H1 (cell line): ENCODE measurements at regions not wholly inside any gene's neighbourhood (a gene's known extent, or its start where the extent isn't known, plus 50 kb on each side); places are given as distances from the start of the nearest gene placed in this dataset.

ENCODE experiments used
- CTCF ChIA-PET: fragments of 300-600 bp; sonication (Branson Sonifier 250); formaldehyde crosslinking; loops from one replicate; lab custom pipeline; 2021; ENCODE audit not compliant: partially characterized antibody; lab: Charles Lee
- POLR2A ChIA-PET: fragments of 300-600 bp; sonication (Branson Sonifier 250); formaldehyde crosslinking; loops from one replicate; lab custom pipeline; 2021; ENCODE audit warnings: inconsistent platforms; ENCODE audit not compliant: partially characterized antibody; lab: Charles Lee
- DNase-seq, 2 experiments: peaks; one replicate each; pipeline versions ENCODE4 v3.0.0 to v3.0.0-alpha.2; 2010 to 2022; ENCODE audit warnings: low spot score in 2 of 2, low read depth in 1 of 2, mixed read lengths in 1 of 2
- FAIRE-seq: peaks from 2 replicates; lab custom pipeline; 2011; peaks lifted over from hg19 to GRCh38; lab: Jason Lieb, UNC
- H2AFZ ChIP-seq: 2 replicates; pipeline ENCODE4 v1.8.1; 2012; ENCODE audit warnings: low read length, inconsistent platforms
- H2AK5ac ChIP-seq: 2 replicates; pipeline ENCODE4 v1.6.1; 2013; ENCODE audit warnings: low read depth, low read length
- H2BK120ac ChIP-seq: replicated peaks from 2 replicates; pipeline ENCODE3; 2013; ENCODE audit warnings: low read depth, low read length, inconsistent platforms
- H2BK12ac ChIP-seq: 2 replicates; pipeline ENCODE4 v1.6.1; 2013; ENCODE audit warnings: low read depth, low read length
- H2BK15ac ChIP-seq: 2 replicates; pipeline ENCODE4 v1.6.1; 2013; ENCODE audit warnings: low read length
- H2BK20ac ChIP-seq: 2 replicates; pipeline ENCODE4 v1.6.1; 2013; ENCODE audit warnings: low read length
- H2BK5ac ChIP-seq: 2 replicates; pipeline ENCODE4 v1.6.1; 2013; ENCODE audit warnings: low read depth, low read length
- H3K14ac ChIP-seq: 2 replicates; pipeline ENCODE4 v1.6.1; 2013; ENCODE audit warnings: inconsistent platforms; ENCODE audit not compliant: insufficient read length
- H3K18ac ChIP-seq: 2 replicates; pipeline ENCODE4 v1.6.1; 2013; ENCODE audit warnings: low read length; ENCODE audit errors: extremely low read depth
- H3K23ac ChIP-seq: 2 replicates; pipeline ENCODE4 v1.6.1; 2013; ENCODE audit warnings: inconsistent platforms; ENCODE audit not compliant: insufficient read length
- H3K23me2 ChIP-seq: 2 replicates; pipeline ENCODE4 v1.6.1; 2013; ENCODE audit warnings: low read depth, low read length
- H3K27ac ChIP-seq: 2 replicates; pipeline ENCODE4 v1.6.1; 2011; ENCODE audit warnings: low read depth, low read length, inconsistent platforms
- H3K27me3 ChIP-seq, 4 experiments: replicated peaks in 1 of 4; 1 replicate in 1 of 4; 2 replicates in 3 of 4; pipeline versions ENCODE4 v1.6.1 to v1.8.1; 2011 to 2013; ENCODE audit warnings: low read length in 3 of 4, mild to moderate bottlenecking in 3 of 4, inconsistent platforms in 2 of 4, mixed read lengths in 2 of 4, moderate library complexity in 1 of 4; ENCODE audit not compliant: control insufficient read depth in 3 of 4, insufficient read depth in 3 of 4; ENCODE audit errors: extremely low read depth in 1 of 4
- H3K36me3 ChIP-seq, 4 experiments: 2 replicates each; pipeline versions ENCODE4 v1.6.1 to v1.8.1; 2011 to 2013; ENCODE audit warnings: mild to moderate bottlenecking in 4 of 4, low read length in 3 of 4, moderate library complexity in 2 of 4, control low read depth in 1 of 4, inconsistent platforms in 1 of 4; ENCODE audit not compliant: insufficient read depth in 4 of 4, control insufficient read depth in 2 of 4
- H3K4ac ChIP-seq: replicated peaks from 2 replicates; pipeline ENCODE3; 2013; ENCODE audit warnings: low read length, low read depth, mixed read lengths, inconsistent platforms; ENCODE audit not compliant: insufficient read length
- H3K4me1 ChIP-seq, 4 experiments: replicated peaks in 1 of 4; 1 replicate in 1 of 4; 2 replicates in 3 of 4; pipeline versions ENCODE4 v1.6.1 to v1.8.1; 2011 to 2013; ENCODE audit warnings: low read length in 3 of 4, inconsistent platforms in 2 of 4, mixed read lengths in 1 of 4; ENCODE audit not compliant: insufficient read depth in 4 of 4, control insufficient read depth in 3 of 4
- H3K4me2 ChIP-seq, 2 experiments: 2 replicates each; pipeline versions ENCODE4 v1.6.1 to v1.8.1; 2011 to 2013; ENCODE audit warnings: low read depth in 2 of 2, low read length in 2 of 2, control low read depth in 1 of 2, inconsistent platforms in 1 of 2, mild to moderate bottlenecking in 1 of 2; ENCODE audit not compliant: insufficient read depth in 1 of 2
- H3K4me3 ChIP-seq, 4 experiments: fragments of 200-600, 300-600 bp in 1 of 4; sonication (generic), shearing (Covaris generic), sonication (Bioruptor Twin) in 1 of 4; 2 replicates each; pipeline versions ENCODE4 v1.5.1 to v1.8.1; 2011 to 2016; ENCODE audit warnings: low read length in 4 of 4, low read depth in 3 of 4, control low read depth in 2 of 4, inconsistent platforms in 2 of 4, mild to moderate bottlenecking in 2 of 4, mixed read lengths in 1 of 4, moderate library complexity in 1 of 4; ENCODE audit not compliant: insufficient read depth in 2 of 4; ENCODE audit errors: extremely low read depth in 1 of 4
- H3K56ac ChIP-seq: replicated peaks from 2 replicates; pipeline ENCODE3; 2013; ENCODE audit warnings: low read depth, mild to moderate bottlenecking, mixed read lengths, low read length, inconsistent platforms; ENCODE audit not compliant: insufficient read length
- H3K79me1 ChIP-seq: 2 replicates; pipeline ENCODE4 v1.6.1; 2013; ENCODE audit warnings: low read depth, low read length, control low read depth
- H3K79me2 ChIP-seq, 2 experiments: 2 replicates each; pipeline versions ENCODE4 v1.6.1 to v1.8.1; 2012 to 2013; ENCODE audit warnings: low read length in 2 of 2, mild to moderate bottlenecking in 2 of 2, inconsistent platforms in 1 of 2; ENCODE audit not compliant: insufficient read depth in 2 of 2, control insufficient read depth in 1 of 2
- H3K9ac ChIP-seq, 4 experiments: replicated peaks in 1 of 4; 1 replicate in 1 of 4; 2 replicates in 3 of 4; pipeline versions ENCODE4 v1.6.1 to v1.8.1; 2011 to 2013; ENCODE audit warnings: low read depth in 3 of 4, low read length in 3 of 4, control low read depth in 2 of 4, mild to moderate bottlenecking in 2 of 4, moderate library complexity in 2 of 4, inconsistent platforms in 1 of 4; ENCODE audit errors: extremely low read depth in 1 of 4
- H3K9me3 ChIP-seq, 2 experiments: 2 replicates each; pipeline versions ENCODE4 v1.6.1 to v1.8.1; 2012 to 2013; ENCODE audit warnings: mild to moderate bottlenecking in 2 of 2, moderate library complexity in 2 of 2, control low read depth in 1 of 2, inconsistent platforms in 1 of 2, low read depth in 1 of 2, low read length in 1 of 2, mixed read lengths in 1 of 2; ENCODE audit not compliant: insufficient read depth in 2 of 2
- H4K20me1 ChIP-seq, 2 experiments: replicated peaks in 1 of 2; 2 replicates each; pipeline versions ENCODE3 to v1.8.1; 2011 to 2013; ENCODE audit warnings: inconsistent platforms in 2 of 2, low read length in 2 of 2, mild to moderate bottlenecking in 1 of 2; ENCODE audit not compliant: insufficient read depth in 2 of 2, control insufficient read depth in 1 of 2
- H4K5ac ChIP-seq: 2 replicates; pipeline ENCODE4 v1.6.1; 2013; ENCODE audit warnings: low read length, low read depth, mixed read lengths, inconsistent platforms; ENCODE audit not compliant: insufficient read length
- H4K8ac ChIP-seq: 2 replicates; pipeline ENCODE4 v1.8.0; 2013; ENCODE audit warnings: mild to moderate bottlenecking, moderate library complexity, low read length, inconsistent platforms; ENCODE audit not compliant: insufficient read depth; ENCODE audit errors: extremely low read depth
- H4K91ac ChIP-seq: replicated peaks from 2 replicates; pipeline ENCODE3; 2013; ENCODE audit warnings: low read length, mixed read lengths, inconsistent platforms; ENCODE audit not compliant: insufficient read length
- BCL11A ChIP-seq, 2 experiments: IDR thresholded peaks; one replicate each; pipeline ENCODE4 v1.6.1; 2011; ENCODE audit warnings: low read depth in 2 of 2, low read length in 2 of 2, mild to moderate bottlenecking in 2 of 2
- CEBPB ChIP-seq: IDR thresholded peaks from 2 replicates; pipeline ENCODE4 v1.6.1; 2012; ENCODE audit warnings: low read depth, low read length
- HDAC6 ChIP-seq: IDR thresholded peaks from one replicate; pipeline ENCODE4 v1.7.1; 2012; ENCODE audit warnings: low read depth, mild to moderate bottlenecking, inconsistent platforms, low read length, moderate library complexity
- PHF8 ChIP-seq: fragments of 200-600 bp; sonication (generic); conservative IDR thresholded peaks from 2 replicates; pipeline ENCODE4 v1.7.1; 2012; ENCODE audit warnings: low read depth, mild to moderate bottlenecking, inconsistent platforms, low read length, moderate library complexity
- POLR2A ChIP-seq, 2 experiments: IDR thresholded peaks; 1 replicate in 1 of 2; 2 replicates in 1 of 2; pipeline ENCODE4 v1.6.1; 2011; ENCODE audit warnings: low read depth in 2 of 2, low read length in 2 of 2, mild to moderate bottlenecking in 2 of 2; ENCODE audit errors: control extremely low read depth in 1 of 2
- RBBP5 ChIP-seq: IDR thresholded peaks from 2 replicates; pipeline ENCODE4 v1.7.1; 2012; ENCODE audit warnings: low read depth, mild to moderate bottlenecking, inconsistent platforms, low read length, moderate library complexity, borderline replicate concordance
- RXRA ChIP-seq: IDR thresholded peaks from 2 replicates; pipeline ENCODE4 v1.6.1; 2011; ENCODE audit warnings: low read depth, mild to moderate bottlenecking, low read length, moderate library complexity; ENCODE audit not compliant: insufficient read depth
- SIN3A ChIP-seq, 2 experiments: IDR thresholded peaks in 1 of 2; conservative IDR thresholded peaks in 1 of 2; 2 replicates each; pipeline ENCODE4 v1.6.1; 2011 to 2012; ENCODE audit warnings: low read length in 2 of 2, improper control_type of control experiment in 1 of 2, low read depth in 1 of 2, mild to moderate bottlenecking in 1 of 2
- SRF ChIP-seq: IDR thresholded peaks from 2 replicates; pipeline ENCODE4 v1.6.1; 2011; ENCODE audit warnings: mild to moderate bottlenecking, low read depth, low read length, moderate library complexity
- ZNF274 ChIP-seq: IDR thresholded peaks from 2 replicates; pipeline ENCODE4 v1.7.0; 2012; ENCODE audit warnings: low read length, borderline replicate concordance; ENCODE audit errors: extremely low read depth
- WGBS, 2 experiments: shearing (Covaris generic) in 1 of 2; methylation state at CpG; one replicate each; pipeline versions ENCODE4 v1.1.6 to v1.1.7; 2013 to 2015; ENCODE audit warnings: low lambda C conversion rate in 2 of 2, mixed read lengths in 2 of 2, inconsistent platforms in 1 of 2, low coverage in 1 of 2, missing lambda C conversion rate in 1 of 2; ENCODE audit not compliant: insufficient replicate concordance in 2 of 2, insufficient coverage in 1 of 2, insufficient read length in 1 of 2; ENCODE audit errors: extremely low coverage in 1 of 2, missing lambda C conversion rate in 1 of 2; 5-methylcytosine and 5-hydroxymethylcytosine counted together
- TF ChIP-seq, protein P1 (sequence below): IDR thresholded peaks from 2 replicates; pipeline ENCODE4 v1.6.1; 2011; ENCODE audit warnings: low read depth, mild to moderate bottlenecking, low read length; ENCODE audit not compliant: insufficient read depth

DNA sequence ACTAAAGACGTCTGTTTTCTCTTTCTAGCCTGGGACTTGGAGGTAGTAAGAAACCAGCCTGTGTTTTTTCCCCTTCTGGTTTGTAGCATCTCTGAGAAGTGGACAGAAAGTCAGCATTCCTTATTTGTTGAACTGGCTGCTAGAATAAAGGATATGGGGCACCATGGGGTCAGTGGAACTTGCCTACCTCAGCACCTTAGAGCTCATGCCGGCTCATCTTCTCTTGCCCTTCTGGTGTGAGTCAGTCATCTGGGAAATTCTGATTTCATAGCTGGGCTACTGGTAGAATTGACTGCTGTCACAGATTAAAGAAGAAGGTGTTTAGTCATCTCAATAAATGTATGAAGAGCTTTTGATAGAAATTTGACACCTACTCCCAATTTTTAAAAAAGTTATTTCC, 202.7 kb upstream of the TOPAZ1 start:
- ChIA-PET CTCF (no interaction called here), POLR2A (interaction anchor here (0.9 kb wide), 1 partner anchor 11 kb away, joined by 4 read pairs; no protein-coding TSS in a partner anchor)
- Histone ChIP-seq H3K4ac (no peak overlapping the region), H4K20me1 (no peaks in the 10 kb centered on the region), H3K23me2 (no peaks in the 10 kb centered on the region), H2BK5ac (no peak overlapping the region), H3K9ac (no peak overlapping the region), H3K56ac (no peak overlapping the region), H3K4me1 (no peaks in the 10 kb centered on the region), H3K4me3 (no peak overlapping the region), H3K14ac (no peak overlapping the region), H3K79me2 (no peaks in the 10 kb centered on the region; a peak in 1 of 4 replicates), H3K27ac (no peak overlapping the region), H2BK20ac (no peak overlapping the region), H3K23ac (no peak overlapping the region), H2AK5ac (no peak overlapping the region), H2BK12ac (no peak overlapping the region), H3K18ac (no peak overlapping the region), H3K4me2 (no peak overlapping the region), H3K36me3 (no peaks in the 10 kb centered on the region; a peak in 1 of 8 replicates), H3K79me1 (no peaks in the 10 kb centered on the region), H2BK15ac (no peak overlapping the region), H4K91ac (no peak overlapping the region), H4K5ac (no peak overlapping the region), H3K27me3 (peaks cover 0 to 2% (median 0%) of the 10 kb centered on the region in 4 experiments; a peak in 1 of 7 replicates), H3K9me3 (peaks cover 0 to 7% of the 10 kb centered on the region in 2 experiments; a peak in 2 of 4 replicates), H2AFZ (no peak overlapping the region), H2BK120ac (no peak overlapping the region), H4K8ac (no peak overlapping the region)
- TF ChIP-seq RXRA (no peak), PHF8 (no peak), POLR2A (IDR thresholded peaks at IDR 0.05; ENCODE audit: control extremely low read depth in 1 of 2, low read depth in 2 of 2, low read length in 2 of 2) (no peak), CEBPB (no peak), SRF (no peak), SIN3A (conservative IDR thresholded peaks at IDR 0.05 in 1 of 2, IDR thresholded peaks at IDR 0.05 in 1 of 2; ENCODE audit: low read depth in 1 of 2, low read length in 2 of 2) (no peak), BCL11A (IDR thresholded peaks at IDR 0.05; ENCODE audit: low read depth in 2 of 2, low read length in 2 of 2) (no peak), RBBP5 (no peak), ZNF274 (no peak), HDAC6 (no peak)
- TF ChIP-seq, protein P1, sequence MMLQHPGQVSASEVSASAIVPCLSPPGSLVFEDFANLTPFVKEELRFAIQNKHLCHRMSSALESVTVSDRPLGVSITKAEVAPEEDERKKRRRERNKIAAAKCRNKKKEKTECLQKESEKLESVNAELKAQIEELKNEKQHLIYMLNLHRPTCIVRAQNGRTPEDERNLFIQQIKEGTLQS = no peak
- FAIRE-seq (no peak), DNase-seq (no peak)
- WGBS, 2 experiments = 84% methylated on average over 2 of the region's 2 CpGs; no CpG with 5 or more reads in 1 of the 2 experiments
